Small intestine (tissue), 7 donors: ENCODE measurements at regions not wholly inside any gene's neighbourhood (a gene's known extent, or its start where the extent isn't known, plus 50 kb on each side); places are given as distances from the start of the nearest gene placed in this dataset.
A peak's percentile ranks its signal among the peaks of the same experiment; 100 is the strongest.

ENCODE experiments used
- DNase-seq, 2 donors: peaks; one replicate each; pipeline versions ENCODE4 v3.0.0 to v3.0.0-alpha.2; 2013
- FAIRE-seq: peaks from 2 replicates; lab custom pipeline; 2012; peaks lifted over from hg19 to GRCh38; lab: Jason Lieb, UNC
- H3K27ac ChIP-seq, 3 donors: one replicate each; pipeline ENCODE4 v1.5.1; 2013; ENCODE audit warnings: low read length in 2 of 3, mild to moderate bottlenecking in 2 of 3, control low read depth in 1 of 3, inconsistent platforms in 1 of 3, low read depth in 1 of 3, moderate library complexity in 1 of 3
- H3K27me3 ChIP-seq, 3 donors: one replicate each; pipeline ENCODE4 v1.6.1; 2013; ENCODE audit warnings: low read length in 3 of 3, inconsistent platforms in 1 of 3; ENCODE audit not compliant: control insufficient read depth in 3 of 3, insufficient read depth in 3 of 3
- H3K36me3 ChIP-seq, 3 donors: one replicate each; pipeline ENCODE4 v1.6.1; 2013; ENCODE audit warnings: low read length in 3 of 3, inconsistent platforms in 1 of 3, low read depth in 1 of 3, mild to moderate bottlenecking in 1 of 3, moderate library complexity in 1 of 3; ENCODE audit not compliant: control insufficient read depth in 3 of 3, insufficient read depth in 2 of 3
- H3K4me1 ChIP-seq, 3 donors: one replicate each; pipeline ENCODE4 v1.6.1; 2013; ENCODE audit warnings: low read length in 2 of 3, inconsistent platforms in 1 of 3, low read depth in 1 of 3, mild to moderate bottlenecking in 1 of 3, moderate library complexity in 1 of 3; ENCODE audit not compliant: control insufficient read depth in 3 of 3, insufficient read depth in 2 of 3
- H3K4me3 ChIP-seq, 3 donors: one replicate each; pipeline ENCODE4 v1.5.1; 2013; ENCODE audit warnings: low read length in 3 of 3, control low read depth in 1 of 3, inconsistent platforms in 1 of 3, low read depth in 1 of 3, mild to moderate bottlenecking in 1 of 3, moderate library complexity in 1 of 3
- H3K9me3 ChIP-seq, 2 donors: one replicate each; pipeline ENCODE4 v1.6.1; 2013; ENCODE audit warnings: low read depth in 1 of 2, low read length in 1 of 2; ENCODE audit not compliant: control insufficient read depth in 2 of 2, insufficient read depth in 1 of 2
- WGBS, 3 donors: extraction: QIAGEN DNeasy Blood & Tissue Kit; methylation state at CpG; one replicate each; pipeline ENCODE4 v1.1.7; 2013; 5-methylcytosine and 5-hydroxymethylcytosine counted together
- donor health status: healthy with polysubstance abuse.
- donor health status: control.
- donor health status: control.
- donor health status: Bipolar disorder and iron deficiency.
- donor health status: healthy.

DNA sequence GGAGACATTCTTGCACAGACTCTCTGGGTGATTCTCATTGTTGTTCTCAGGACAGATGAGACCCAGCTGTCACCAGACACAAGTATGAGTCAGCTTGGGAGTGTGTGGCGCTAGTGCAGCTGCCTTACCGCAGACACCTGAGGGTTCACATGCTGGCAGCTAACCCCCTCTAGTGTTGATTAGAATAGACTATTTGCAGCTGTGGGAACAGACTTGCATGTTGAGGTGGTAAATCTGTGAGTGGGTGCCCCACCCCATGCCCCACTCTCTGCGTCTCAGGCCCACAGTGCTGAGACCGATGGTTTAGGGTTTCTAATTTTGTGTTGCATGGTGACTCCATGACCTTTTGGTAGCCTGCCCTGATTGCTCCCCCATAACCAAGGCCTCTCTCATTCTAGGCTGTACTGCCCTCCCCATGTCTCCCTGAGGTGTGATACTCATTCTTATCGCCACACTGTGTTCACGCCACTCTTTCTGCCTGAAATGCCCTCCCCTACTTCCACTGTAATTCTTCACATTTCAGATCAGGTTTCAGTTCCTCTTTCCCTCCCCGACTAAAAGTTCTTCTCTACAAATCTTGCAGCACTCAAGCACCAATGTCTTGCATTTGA lies 73.7 kb upstream of the KIRREL3 start:
- 40 to 50% (median 45%) methylated on average over 7 of the region's 7 CpGs for WGBS, 3 donors
- Histone ChIP-seq H3K27me3 (peaks cover 0 to 11% (median 1%) of the 10 kb centered on the region in 3 donors), H3K9me3 (no peaks in the 10 kb centered on the region), H3K4me1 (no peaks in the 10 kb centered on the region), H3K36me3 (no peaks in the 10 kb centered on the region), H3K27ac (no peak overlapping the region), H3K4me3 (no peak overlapping the region)
- peak; percentile 55 to 57 for DNase-seq
- FAIRE-seq: no peak

DNA sequence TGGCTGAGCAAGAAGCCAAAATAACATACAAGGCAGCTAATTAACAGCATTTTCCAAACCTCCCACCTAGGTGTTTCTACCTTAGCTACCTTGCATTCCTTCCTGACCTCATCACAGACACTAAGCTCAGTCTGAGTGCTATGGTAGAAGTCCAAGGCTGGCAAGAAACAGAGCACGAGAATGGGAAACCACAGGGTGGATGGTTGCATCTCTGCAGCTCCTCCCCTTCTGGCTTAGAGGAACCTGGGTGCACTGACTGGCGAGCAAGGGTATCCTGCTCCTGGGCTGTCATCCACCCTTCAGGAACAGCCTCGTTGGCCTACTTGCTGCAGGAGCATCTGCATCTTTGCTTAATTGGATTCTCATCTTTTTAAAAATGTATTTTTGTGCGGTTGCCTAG lies 73.1 kb upstream of the KIRREL3 start:
- H3K9me3 ChIP-seq: no peaks in the 10 kb centered on the region
- DNase-seq: no peak
- no peaks in the 10 kb centered on the region for H3K36me3 ChIP-seq
- H3K4me1 ChIP-seq: no peaks in the 10 kb centered on the region
- H3K4me3 ChIP-seq: no peak overlapping the region
- 54 to 62% (median 62%) methylated on average over 4 of the region's 4 CpGs for WGBS, 3 donors
- H3K27ac ChIP-seq: no peak overlapping the region
- no peak for FAIRE-seq
- peaks cover 0 to 11% (median 0%) of the 10 kb centered on the region in 3 donors for H3K27me3 ChIP-seq

DNA sequence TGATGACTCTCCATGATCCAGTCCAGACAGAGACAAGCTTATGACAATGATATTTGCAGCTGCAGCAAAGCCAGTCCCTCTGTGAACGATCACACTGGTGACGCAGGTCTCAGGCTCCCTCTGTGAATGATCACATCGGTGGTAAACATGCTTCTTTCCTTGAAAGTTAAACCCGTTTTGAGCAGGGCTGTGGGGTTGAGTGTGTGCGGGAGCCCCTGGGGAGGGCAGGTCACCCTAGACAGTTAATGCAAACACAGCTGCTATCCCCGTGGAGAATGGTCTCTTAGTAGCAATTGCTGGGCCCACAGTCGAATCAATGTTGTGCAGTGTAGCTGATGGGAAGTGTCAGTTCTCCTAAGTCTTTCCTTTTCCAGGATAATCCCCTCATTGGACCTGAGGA lies 71.0 kb upstream of the KIRREL3 start:
- Histone ChIP-seq H3K27ac (no peak overlapping the region), H3K4me1 (no peaks in the 10 kb centered on the region), H3K9me3 (no peaks in the 10 kb centered on the region), H3K27me3 (peaks cover 0 to 16% (median 0%) of the 10 kb centered on the region in 3 donors), H3K36me3 (no peaks in the 10 kb centered on the region), H3K4me3 (no peak overlapping the region)
- FAIRE-seq (no peak), DNase-seq (no peak)
- WGBS, 3 donors: 49 to 52% (median 52%) methylated on average over 7 of the region's 7 CpGs

DNA sequence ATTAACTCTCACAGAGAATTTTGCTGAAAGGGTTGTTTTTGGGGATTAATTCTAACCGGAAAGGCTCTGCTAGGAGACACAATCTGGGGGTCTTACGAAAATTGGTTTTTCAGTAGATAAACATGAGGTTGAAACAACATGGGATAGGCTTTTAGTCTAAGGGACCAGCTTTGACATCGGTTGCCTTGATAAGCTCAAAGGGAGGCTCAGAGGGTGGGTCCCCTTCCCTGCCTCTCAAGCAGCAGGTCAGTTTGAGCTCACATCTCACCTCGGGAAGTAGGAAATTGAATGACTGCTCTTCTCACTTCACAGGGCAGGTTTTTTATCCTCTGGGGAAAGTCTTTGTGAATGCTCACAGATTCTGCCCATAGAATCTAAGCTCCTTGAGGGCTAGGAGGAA lies 70.2 kb upstream of the KIRREL3 start:
- peaks cover 0 to 16% (median 0%) of the 10 kb centered on the region in 3 donors for H3K27me3 ChIP-seq
- H3K9me3 ChIP-seq: no peaks in the 10 kb centered on the region
- FAIRE-seq: no peak
- no peak for DNase-seq
- H3K36me3 ChIP-seq: no peaks in the 10 kb centered on the region
- no peak overlapping the region for H3K27ac ChIP-seq
- 67 to 69% (median 68%) methylated on average over 4 of the region's 4 CpGs for WGBS, 3 donors
- no peaks in the 10 kb centered on the region for H3K4me1 ChIP-seq
- no peak overlapping the region for H3K4me3 ChIP-seq

DNA sequence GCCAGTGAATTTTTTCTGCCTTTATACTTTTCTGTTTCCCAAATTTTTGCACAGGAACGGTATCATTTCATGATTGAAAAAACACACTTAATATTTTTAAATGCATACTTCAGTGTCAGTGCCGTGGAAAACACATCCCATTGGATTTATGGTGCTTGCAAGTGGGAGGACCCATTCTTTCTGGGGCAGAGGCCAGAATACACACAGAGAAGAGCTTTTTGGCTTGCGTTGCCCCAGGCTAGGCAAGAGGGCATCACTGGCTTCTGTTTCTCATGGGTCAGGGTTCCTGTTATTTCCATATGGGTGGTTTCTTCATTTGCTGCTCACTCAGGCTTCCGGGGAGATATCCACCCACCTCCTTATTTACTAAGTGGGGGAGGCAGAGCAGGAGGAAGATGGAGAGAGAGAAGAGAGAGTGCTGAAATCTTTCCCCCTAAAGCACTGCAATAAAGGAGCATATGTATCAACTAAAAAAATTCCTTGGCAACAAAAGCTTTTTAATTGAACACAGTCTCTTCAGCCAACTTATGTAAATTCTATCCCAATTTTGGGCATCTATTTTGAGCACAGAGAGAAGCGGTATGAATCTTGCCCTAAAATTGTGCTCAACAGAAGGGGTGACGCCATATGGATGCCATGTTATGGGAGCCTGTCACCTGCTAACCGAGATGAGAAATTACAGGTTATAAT lies 66.0 kb upstream of the KIRREL3 start:
- no peak for DNase-seq
- H3K27ac ChIP-seq: no peak overlapping the region
- H3K4me1 ChIP-seq: no peaks in the 10 kb centered on the region
- no peaks in the 10 kb centered on the region for H3K9me3 ChIP-seq
- 71 to 77% (median 73%) methylated on average over 7 of the region's 7 CpGs for WGBS, 3 donors
- H3K4me3 ChIP-seq: no peak overlapping the region
- no peaks in the 10 kb centered on the region for H3K36me3 ChIP-seq
- peaks cover 0 to 7% (median 0%) of the 10 kb centered on the region in 3 donors for H3K27me3 ChIP-seq
- FAIRE-seq: no peak

DNA sequence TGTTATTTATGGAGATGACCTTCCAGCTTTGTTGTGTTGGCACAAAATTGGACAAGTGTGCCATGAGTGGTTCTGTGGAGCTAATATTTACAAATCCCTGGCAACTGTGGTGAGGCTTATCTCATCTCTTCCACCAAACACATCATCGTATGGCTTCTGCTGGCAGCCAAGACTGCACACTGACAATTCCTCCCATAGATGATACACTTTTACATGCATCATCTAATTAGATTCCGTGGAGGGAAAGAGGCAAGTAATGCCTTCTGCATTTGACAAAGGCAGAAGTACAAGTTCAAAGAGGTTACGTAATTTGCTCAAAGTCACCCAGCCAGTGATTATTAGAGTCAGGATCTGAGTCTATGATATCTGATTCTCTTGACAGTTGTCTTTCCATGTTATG lies 62.7 kb upstream of the KIRREL3 start:
- 65 to 82% (median 79%) methylated on average over 3 of the region's 3 CpGs for WGBS, 3 donors
- no peak overlapping the region for H3K27ac ChIP-seq
- DNase-seq: no peak
- H3K4me3 ChIP-seq: no peak overlapping the region
- H3K27me3 ChIP-seq: peaks cover 0 to 8% (median 0%) of the 10 kb centered on the region in 3 donors
- no peaks in the 10 kb centered on the region for H3K9me3 ChIP-seq
- FAIRE-seq: no peak
- H3K36me3 ChIP-seq: no peaks in the 10 kb centered on the region
- no peaks in the 10 kb centered on the region for H3K4me1 ChIP-seq

DNA sequence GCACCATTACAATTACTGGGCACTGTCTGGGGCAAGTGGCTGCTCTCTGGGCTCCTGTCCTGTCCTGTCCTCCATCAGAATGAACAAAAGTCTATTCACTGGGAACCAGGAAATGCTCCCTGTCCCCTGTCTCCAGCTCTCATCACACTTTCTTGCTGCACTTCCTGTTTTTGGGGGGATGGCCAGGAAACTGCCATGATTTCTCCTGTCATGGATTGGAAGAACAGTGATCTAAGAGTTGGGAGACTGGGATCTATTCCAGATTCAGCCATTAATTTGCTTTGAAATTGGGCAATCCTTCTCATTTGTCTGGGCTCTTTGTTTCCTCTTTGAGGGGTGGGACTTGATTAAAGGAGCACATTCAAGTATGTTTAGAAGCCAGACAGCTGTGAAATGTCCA lies 61.4 kb upstream of the KIRREL3 start:
- Histone ChIP-seq H3K4me1 (no peaks in the 10 kb centered on the region), H3K36me3 (no peaks in the 10 kb centered on the region), H3K27me3 (peaks cover 0 to 4% (median 0%) of the 10 kb centered on the region in 3 donors), H3K27ac (no peak overlapping the region), H3K4me3 (no peak overlapping the region), H3K9me3 (no peaks in the 10 kb centered on the region)
- no peak for FAIRE-seq
- DNase-seq: no peak

DNA sequence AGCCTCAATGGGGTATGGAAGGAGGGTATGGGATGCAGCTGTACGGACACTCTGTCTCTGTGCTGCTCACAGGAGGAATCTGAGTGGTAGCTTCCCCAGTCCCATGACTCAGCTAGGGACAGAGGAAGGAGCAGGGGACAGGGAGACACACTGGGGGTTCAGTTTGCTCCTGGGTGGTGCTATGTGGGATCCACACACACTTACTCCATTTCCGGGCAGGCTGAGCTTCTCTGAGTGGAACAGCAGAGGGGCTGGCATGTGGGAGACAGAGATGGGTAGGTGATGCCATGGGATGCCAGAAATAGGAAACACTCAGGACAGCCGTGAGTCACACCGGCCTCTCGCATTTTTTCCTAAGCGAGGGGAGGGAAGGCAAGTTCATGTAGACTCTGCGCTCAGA lies 59.2 kb upstream of the KIRREL3 start:
- Histone ChIP-seq H3K4me3 (no peak overlapping the region), H3K27me3 (peaks cover 0 to 2% (median 0%) of the 10 kb centered on the region in 3 donors), H3K4me1 (no peaks in the 10 kb centered on the region), H3K36me3 (no peaks in the 10 kb centered on the region), H3K9me3 (no peaks in the 10 kb centered on the region), H3K27ac (no peak overlapping the region)
- FAIRE-seq (no peak), DNase-seq (no peak)
- WGBS, 3 donors: 84 to 93% (median 89%) methylated on average over 7 of the region's 7 CpGs
